Fibroblast of mammary gland (primary cell): ENCODE measurements at regions not wholly inside any gene's neighbourhood (a gene's known extent, or its start where the extent isn't known, plus 50 kb on each side); places are given as distances from the start of the nearest gene placed in this dataset.
"Not testable (repeated sequence)": the region's sequence is repeated elsewhere in the genome, so short reads cannot be mapped to it uniquely, and the experiment has no call there.

Source experiments
- DNase-seq: peaks from one replicate; pipeline ENCODE4 v3.0.0-alpha.2; 2010; ENCODE audit warnings: low read depth
- H3K4me3 ChIP-seq: 2 replicates; pipeline ENCODE4 v1.5.1; 2011; ENCODE audit warnings: low read depth, mild to moderate bottlenecking, low read length, moderate library complexity; ENCODE audit not compliant: control insufficient read depth
- TF ChIP-seq, protein P1 (sequence below): conservative IDR thresholded peaks from 2 replicates; pipeline ENCODE4 v1.5.1; 2011; ENCODE audit warnings: low read depth, low read length, inconsistent platforms; ENCODE audit not compliant: control insufficient read depth, insufficient read depth

DNA sequence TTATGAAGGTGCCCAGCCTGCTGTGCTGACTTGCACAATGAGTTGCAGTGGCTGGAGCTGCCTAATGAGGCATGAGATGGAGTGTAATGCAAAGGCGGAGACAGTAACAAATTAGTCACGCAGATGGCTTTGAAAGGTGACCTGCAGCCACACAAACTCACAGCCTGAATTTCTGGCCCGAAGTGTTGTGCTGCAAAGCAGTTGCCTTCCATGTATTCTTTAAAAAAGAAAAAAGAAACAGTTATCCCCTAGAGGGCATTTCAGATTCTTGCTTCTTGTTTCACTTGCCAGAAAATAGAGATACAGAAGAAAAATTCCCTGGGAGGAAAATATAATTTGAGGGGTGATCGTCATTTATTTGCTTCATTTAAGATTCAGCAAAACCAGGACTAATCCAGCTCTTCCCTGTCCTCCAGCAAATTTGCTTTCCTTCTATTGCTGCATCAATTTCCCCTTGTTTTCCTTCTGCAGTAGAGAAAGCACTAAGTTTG lies 239.9 kb downstream of the ADRA2A start:
- DNase-seq: no peak
- TF ChIP-seq, protein P1, sequence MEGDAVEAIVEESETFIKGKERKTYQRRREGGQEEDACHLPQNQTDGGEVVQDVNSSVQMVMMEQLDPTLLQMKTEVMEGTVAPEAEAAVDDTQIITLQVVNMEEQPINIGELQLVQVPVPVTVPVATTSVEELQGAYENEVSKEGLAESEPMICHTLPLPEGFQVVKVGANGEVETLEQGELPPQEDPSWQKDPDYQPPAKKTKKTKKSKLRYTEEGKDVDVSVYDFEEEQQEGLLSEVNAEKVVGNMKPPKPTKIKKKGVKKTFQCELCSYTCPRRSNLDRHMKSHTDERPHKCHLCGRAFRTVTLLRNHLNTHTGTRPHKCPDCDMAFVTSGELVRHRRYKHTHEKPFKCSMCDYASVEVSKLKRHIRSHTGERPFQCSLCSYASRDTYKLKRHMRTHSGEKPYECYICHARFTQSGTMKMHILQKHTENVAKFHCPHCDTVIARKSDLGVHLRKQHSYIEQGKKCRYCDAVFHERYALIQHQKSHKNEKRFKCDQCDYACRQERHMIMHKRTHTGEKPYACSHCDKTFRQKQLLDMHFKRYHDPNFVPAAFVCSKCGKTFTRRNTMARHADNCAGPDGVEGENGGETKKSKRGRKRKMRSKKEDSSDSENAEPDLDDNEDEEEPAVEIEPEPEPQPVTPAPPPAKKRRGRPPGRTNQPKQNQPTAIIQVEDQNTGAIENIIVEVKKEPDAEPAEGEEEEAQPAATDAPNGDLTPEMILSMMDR: no peak
- H3K4me3 ChIP-seq: no peak overlapping the region

- no peak overlapping the region for H3K4me3 ChIP-seq
- TF ChIP-seq, protein P1: no peak
- DNase-seq: no peak
These were observed 243.0 kb downstream of the ADRA2A start for GRCh38 chr10:111319866-111320265.

DNA sequence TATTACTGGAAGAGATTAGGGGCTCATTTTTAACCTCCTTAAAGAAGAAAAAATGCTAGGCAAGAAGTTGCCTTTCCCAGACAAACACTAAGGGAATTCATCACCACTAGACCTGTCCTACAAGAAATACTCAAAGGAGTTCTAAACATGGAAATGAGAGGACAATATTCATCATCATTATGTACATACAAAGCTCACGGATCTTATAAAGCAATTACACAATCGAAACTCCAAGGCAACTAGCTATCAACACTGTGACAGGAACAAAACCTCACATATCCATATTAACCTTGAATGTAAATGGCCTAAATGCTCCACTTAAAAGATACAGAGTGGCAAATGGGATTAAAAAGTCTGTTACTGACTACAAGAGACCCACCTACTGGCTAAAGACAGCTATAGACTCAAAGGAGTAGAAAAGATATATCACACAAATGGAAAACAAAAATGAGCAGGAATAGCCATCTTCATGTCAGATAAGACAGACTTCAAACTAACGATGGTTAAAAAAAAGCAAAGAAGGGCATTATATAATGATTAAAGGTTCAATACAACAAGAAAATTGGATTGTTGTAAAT lies 246.6 kb downstream of the ADRA2A start:
- TF ChIP-seq, protein P1: no peak
- peak; percentile 1 for DNase-seq

DNA sequence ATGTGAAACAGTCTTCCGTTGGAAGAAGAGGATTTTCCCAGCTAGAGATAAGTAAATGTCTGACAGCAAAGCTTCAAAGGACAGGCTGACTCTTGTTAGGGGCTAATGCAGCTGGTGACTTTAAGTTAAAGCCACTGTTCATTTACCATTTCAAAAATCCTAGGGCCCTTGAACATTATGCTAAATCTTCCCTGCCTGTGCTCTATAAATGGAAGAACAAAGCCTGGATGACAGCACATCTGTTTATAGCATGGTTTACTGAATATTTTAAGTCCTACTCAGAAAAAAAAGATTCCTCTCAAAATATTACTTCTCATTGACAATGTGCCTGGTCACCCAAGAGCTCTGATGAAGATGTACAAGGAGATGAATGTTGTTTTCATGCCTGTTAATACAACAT lies 255.3 kb downstream of the ADRA2A start:
- H3K4me3 ChIP-seq, DNase-seq: not testable (repeated sequence)

More for the DNA sequence above, 246.6 kb downstream of the ADRA2A start:
- H3K4me3 ChIP-seq: no peak overlapping the region

GRCh38 chr10:111335826-111336225 lies 259.0 kb downstream of the ADRA2A start:
- DNase-seq: no peak
- TF ChIP-seq, protein P1: no peak
- H3K4me3 ChIP-seq: no peak overlapping the region

DNA sequence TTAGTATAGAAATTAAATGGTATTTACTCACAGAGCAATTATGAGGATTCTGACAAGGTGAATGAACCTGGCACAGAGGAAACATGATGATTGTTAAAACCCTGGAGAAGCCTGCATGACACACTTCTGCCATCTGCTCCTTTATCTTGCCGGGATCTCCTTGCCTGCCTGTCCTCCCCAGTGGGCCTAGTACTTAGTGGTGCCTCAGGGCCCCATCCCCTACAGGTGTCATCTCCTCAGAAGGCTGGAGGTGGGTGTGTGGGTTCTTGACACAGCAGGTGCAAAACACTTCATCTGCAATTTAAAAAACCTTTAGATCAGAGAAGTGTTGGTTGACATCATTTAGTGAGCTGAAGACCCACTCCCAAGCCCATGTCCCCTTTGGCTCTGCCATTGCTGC lies 261.2 kb downstream of the ADRA2A start:
- DNase-seq: no peak
- H3K4me3 ChIP-seq: no peak overlapping the region
- TF ChIP-seq, protein P1: no peak

DNA sequence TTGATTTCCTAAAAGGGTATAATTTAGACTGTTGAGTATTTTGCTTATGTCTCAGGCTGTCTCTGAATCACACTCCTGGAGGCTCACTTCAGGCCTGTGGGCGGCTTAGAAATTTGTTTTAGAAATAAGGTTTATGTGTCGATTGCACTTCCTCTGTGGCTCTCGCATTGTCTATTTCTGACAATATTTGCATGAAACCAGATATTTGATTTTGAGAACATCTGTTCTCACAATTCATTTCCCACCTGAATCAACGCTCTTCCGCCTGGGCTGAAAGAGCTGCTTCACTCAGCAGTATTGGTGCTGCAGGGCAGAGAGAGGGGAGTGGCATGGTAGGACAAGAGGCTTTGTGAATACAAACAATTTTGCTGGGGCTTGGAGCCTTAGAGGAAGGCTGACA lies 262.0 kb downstream of the ADRA2A start:
- DNase-seq: no peak
- H3K4me3 ChIP-seq: no peak overlapping the region
- TF ChIP-seq, protein P1: no peak
